ENCODE measurements at regions not wholly inside any gene's neighbourhood (a gene's known extent, or its start where the extent isn't known, plus 50 kb on each side); places are given as distances from the start of the nearest gene placed in this dataset.

GRCh38 chr4:23956601-23957364 is 66.9 kb upstream of the PPARGC1A start:
- no peak for TF ChIP-seq ZNF274 (IDR thresholded peaks at IDR 0.05; ENCODE audit: borderline replicate concordance, extremely low read depth, low read length)
- TF ChIP-seq, protein P1, sequence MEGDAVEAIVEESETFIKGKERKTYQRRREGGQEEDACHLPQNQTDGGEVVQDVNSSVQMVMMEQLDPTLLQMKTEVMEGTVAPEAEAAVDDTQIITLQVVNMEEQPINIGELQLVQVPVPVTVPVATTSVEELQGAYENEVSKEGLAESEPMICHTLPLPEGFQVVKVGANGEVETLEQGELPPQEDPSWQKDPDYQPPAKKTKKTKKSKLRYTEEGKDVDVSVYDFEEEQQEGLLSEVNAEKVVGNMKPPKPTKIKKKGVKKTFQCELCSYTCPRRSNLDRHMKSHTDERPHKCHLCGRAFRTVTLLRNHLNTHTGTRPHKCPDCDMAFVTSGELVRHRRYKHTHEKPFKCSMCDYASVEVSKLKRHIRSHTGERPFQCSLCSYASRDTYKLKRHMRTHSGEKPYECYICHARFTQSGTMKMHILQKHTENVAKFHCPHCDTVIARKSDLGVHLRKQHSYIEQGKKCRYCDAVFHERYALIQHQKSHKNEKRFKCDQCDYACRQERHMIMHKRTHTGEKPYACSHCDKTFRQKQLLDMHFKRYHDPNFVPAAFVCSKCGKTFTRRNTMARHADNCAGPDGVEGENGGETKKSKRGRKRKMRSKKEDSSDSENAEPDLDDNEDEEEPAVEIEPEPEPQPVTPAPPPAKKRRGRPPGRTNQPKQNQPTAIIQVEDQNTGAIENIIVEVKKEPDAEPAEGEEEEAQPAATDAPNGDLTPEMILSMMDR (IDR thresholded peaks at IDR 0.05; ENCODE audit: control extremely low read depth in 1 of 3, insufficient read depth in 1 of 3, low read depth in 1 of 3, low read length in 3 of 3) = no peak
- TF ChIP-seq RAD21 (IDR thresholded peaks at IDR 0.05 in 1 of 2, conservative IDR thresholded peaks at IDR 0.05 in 1 of 2; ENCODE audit: low read depth in 2 of 2, low read length in 2 of 2) = no peak
- no peak for TF ChIP-seq TCF12 (IDR thresholded peaks at IDR 0.05; ENCODE audit: low read depth, low read length)
- TF ChIP-seq TAF1 (IDR thresholded peaks at IDR 0.05; ENCODE audit: low read depth, low read length) = no peak
- no peak for TF ChIP-seq RFX5 (IDR thresholded peaks at IDR 0.05; ENCODE audit: borderline replicate concordance, low read depth, low read length)
- no peak for TF ChIP-seq JUN (IDR thresholded peaks at IDR 0.05; ENCODE audit: low read depth, low read length)
- no peak for TF ChIP-seq CTBP2 (IDR thresholded peaks at IDR 0.05; ENCODE audit: borderline replicate concordance, insufficient read depth, insufficient read length, low read length)
